GM06990 (cell line): ENCODE measurements at regions not wholly inside any gene's neighbourhood (a gene's known extent, or its start where the extent isn't known, plus 50 kb on each side); places are given as distances from the start of the nearest gene placed in this dataset.

Experiments used
- DNase-seq: peaks from one replicate; pipeline ENCODE4 v3.0.0-alpha.2; 2011; ENCODE audit not compliant: insufficient read length; ENCODE audit errors: extremely low read depth
- H3K27me3 ChIP-seq: replicated peaks from 2 replicates; pipeline ENCODE4 v1.6.0; 2011; ENCODE audit warnings: low read length; ENCODE audit not compliant: control insufficient read depth, insufficient read depth
- H3K36me3 ChIP-seq: 2 replicates; pipeline ENCODE4 v1.5.1; 2011; ENCODE audit warnings: low read length; ENCODE audit not compliant: control insufficient read depth, insufficient read depth
- H3K4me3 ChIP-seq: replicated peaks from 2 replicates; pipeline ENCODE4 v1.5.1; 2011; ENCODE audit warnings: low read depth, mild to moderate bottlenecking, control low read depth, low read length
- TF ChIP-seq, protein P1 (sequence below): IDR thresholded peaks from 2 replicates; pipeline ENCODE4 v1.5.1; 2011; ENCODE audit warnings: low read length, control low read depth, mild to moderate bottlenecking, inconsistent platforms; ENCODE audit not compliant: insufficient read depth, poor library complexity, severe bottlenecking

GRCh38 chr15:58235961-58236360, 97.8 kb downstream of the AQP9 start:
- Histone ChIP-seq H3K36me3 (no peaks in the 10 kb centered on the region), H3K27me3 (no peaks in the 10 kb centered on the region), H3K4me3 (no peak overlapping the region)
- DNase-seq, result no peak
- TF ChIP-seq, protein P1, sequence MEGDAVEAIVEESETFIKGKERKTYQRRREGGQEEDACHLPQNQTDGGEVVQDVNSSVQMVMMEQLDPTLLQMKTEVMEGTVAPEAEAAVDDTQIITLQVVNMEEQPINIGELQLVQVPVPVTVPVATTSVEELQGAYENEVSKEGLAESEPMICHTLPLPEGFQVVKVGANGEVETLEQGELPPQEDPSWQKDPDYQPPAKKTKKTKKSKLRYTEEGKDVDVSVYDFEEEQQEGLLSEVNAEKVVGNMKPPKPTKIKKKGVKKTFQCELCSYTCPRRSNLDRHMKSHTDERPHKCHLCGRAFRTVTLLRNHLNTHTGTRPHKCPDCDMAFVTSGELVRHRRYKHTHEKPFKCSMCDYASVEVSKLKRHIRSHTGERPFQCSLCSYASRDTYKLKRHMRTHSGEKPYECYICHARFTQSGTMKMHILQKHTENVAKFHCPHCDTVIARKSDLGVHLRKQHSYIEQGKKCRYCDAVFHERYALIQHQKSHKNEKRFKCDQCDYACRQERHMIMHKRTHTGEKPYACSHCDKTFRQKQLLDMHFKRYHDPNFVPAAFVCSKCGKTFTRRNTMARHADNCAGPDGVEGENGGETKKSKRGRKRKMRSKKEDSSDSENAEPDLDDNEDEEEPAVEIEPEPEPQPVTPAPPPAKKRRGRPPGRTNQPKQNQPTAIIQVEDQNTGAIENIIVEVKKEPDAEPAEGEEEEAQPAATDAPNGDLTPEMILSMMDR, result no peak

- TF ChIP-seq, protein P1, result no peak
- Histone ChIP-seq H3K36me3 (no peaks in the 10 kb centered on the region), H3K27me3 (no peaks in the 10 kb centered on the region), H3K4me3 (no peak overlapping the region)
- no peak for DNase-seq
Observed at GRCh38 chr15:58240191-58240932, 102.2 kb downstream of the AQP9 start.

DNA sequence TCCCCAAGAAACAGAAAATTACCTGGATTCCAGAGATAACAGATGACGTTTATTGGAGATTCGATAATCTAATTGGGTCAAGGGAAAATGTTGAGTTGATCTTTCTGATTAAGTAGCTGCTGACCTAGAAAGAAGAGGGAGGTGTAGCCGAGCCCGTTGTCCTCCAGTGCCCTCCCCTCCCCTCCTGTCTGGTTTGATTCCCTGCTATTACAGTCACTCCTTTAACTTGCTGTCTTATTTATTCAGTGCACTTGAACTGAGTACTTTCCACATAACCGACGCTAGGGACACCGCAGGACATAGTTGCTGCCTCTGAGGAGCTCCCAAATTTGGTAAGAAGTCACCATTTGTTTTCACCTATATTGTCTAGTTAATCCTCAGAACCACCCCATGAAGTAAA, 103.7 kb downstream of the AQP9 start:
- H3K27me3 ChIP-seq, result no peaks in the 10 kb centered on the region
- no peak for DNase-seq
- no peak overlapping the region for H3K4me3 ChIP-seq
- TF ChIP-seq, protein P1, result no peak
- no peaks in the 10 kb centered on the region for H3K36me3 ChIP-seq

- no peaks in the 10 kb centered on the region for H3K36me3 ChIP-seq
- no peak overlapping the region for H3K4me3 ChIP-seq
- TF ChIP-seq, protein P1, result no peak
- no peak for DNase-seq
- no peaks in the 10 kb centered on the region for H3K27me3 ChIP-seq
Observed at GRCh38 chr15:58243070-58243469, 104.9 kb downstream of the AQP9 start.

DNA sequence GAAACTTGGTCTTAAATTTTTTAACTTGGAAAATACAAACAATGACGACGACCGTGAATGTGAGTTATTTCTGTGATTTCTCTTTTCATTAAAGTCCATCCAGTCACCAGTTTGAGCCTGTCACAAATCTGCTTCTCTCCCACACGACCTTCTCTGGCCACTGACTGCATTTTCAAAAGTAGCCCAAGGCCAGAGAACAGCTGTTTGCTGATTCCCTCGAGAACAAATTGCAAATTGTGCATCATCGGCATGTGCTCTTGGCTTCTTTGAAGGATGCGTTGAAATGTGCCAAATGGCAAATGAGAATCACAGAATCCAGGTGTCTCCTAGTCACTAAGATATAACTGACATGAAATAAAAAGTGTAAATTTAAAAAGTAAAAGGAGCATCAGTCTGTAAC, 106.4 kb downstream of the AQP9 start:
- H3K27me3 ChIP-seq, result no peaks in the 10 kb centered on the region
- DNase-seq, result no peak
- no peaks in the 10 kb centered on the region for H3K36me3 ChIP-seq
- TF ChIP-seq, protein P1, result no peak
- H3K4me3 ChIP-seq, result no peak overlapping the region

GRCh38 chr15:58246041-58246440, 107.9 kb downstream of the AQP9 start:
- no peak overlapping the region for H3K4me3 ChIP-seq
- no peaks in the 10 kb centered on the region for H3K27me3 ChIP-seq
- TF ChIP-seq, protein P1, result no peak
- no peaks in the 10 kb centered on the region for H3K36me3 ChIP-seq
- DNase-seq, result no peak
